SU-DHL-6 (cell line): ENCODE measurements at regions not wholly inside any gene's neighbourhood (a gene's known extent, or its start where the extent isn't known, plus 50 kb on each side); places are given as distances from the start of the nearest gene placed in this dataset.

ENCODE experiments used
- H2AFZ ChIP-seq: fragments of 200-600 bp; sonication (generic); 2 replicates; pipeline ENCODE4 v1.6.1; 2014; ENCODE audit warnings: low read depth, mild to moderate bottlenecking, moderate library complexity, mixed read lengths, antibody characterized with exemption, low read length; ENCODE audit not compliant: severe bottlenecking
- H3F3A ChIP-seq: fragments of 200-600 bp; shearing (Covaris generic); 2 replicates; pipeline ENCODE4 v1.6.0; 2016; ENCODE audit warnings: antibody characterized with exemption, mild to moderate bottlenecking; ENCODE audit not compliant: insufficient read depth
- H3K27ac ChIP-seq: fragments of 200-600 bp; sonication (generic); 2 replicates; pipeline ENCODE4 v1.5.1; 2016; ENCODE audit warnings: low read depth, mild to moderate bottlenecking, low read length, moderate library complexity, mixed read lengths
- H3K27me3 ChIP-seq: fragments of 200-600 bp; sonication (generic), shearing (Covaris generic); 2 replicates; pipeline ENCODE4 v1.6.0; 2014; ENCODE audit warnings: mild to moderate bottlenecking, low read length
- H3K36me3 ChIP-seq: fragments of 200-600 bp; sonication (generic); 2 replicates; pipeline ENCODE4 v1.6.1; 2014; ENCODE audit warnings: mild to moderate bottlenecking, low read length, mixed read lengths
- H3K4me2 ChIP-seq: fragments of 300-600, 200-600 bp; shearing (Covaris generic), sonication (generic); 2 replicates; pipeline ENCODE4 v1.6.0; 2014; ENCODE audit warnings: low read length, low read depth, mild to moderate bottlenecking; ENCODE audit not compliant: poor library complexity, severe bottlenecking
- H3K4me3 ChIP-seq: fragments of 200-600 bp; sonication (generic); 2 replicates; pipeline ENCODE4 v1.5.1; 2014; ENCODE audit warnings: antibody characterized with exemption, low read length, mild to moderate bottlenecking, mixed read lengths; ENCODE audit not compliant: insufficient read depth, poor library complexity, severe bottlenecking
- H3K79me2 ChIP-seq: fragments of 200-600 bp; sonication (generic); 2 replicates; pipeline ENCODE4 v1.6.1; 2014; ENCODE audit warnings: mild to moderate bottlenecking, low read length, moderate library complexity; ENCODE audit not compliant: insufficient read depth
- H3K9ac ChIP-seq: fragments of 200-600 bp; sonication (generic); 2 replicates; pipeline ENCODE4 v1.7.0; 2014; ENCODE audit warnings: mild to moderate bottlenecking, low read length
- H3K9me2 ChIP-seq: fragments of 200-600 bp; sonication (generic); replicated peaks from 2 replicates; pipeline ENCODE4 v1.6.1; 2014; ENCODE audit warnings: low read length; ENCODE audit not compliant: insufficient read depth
- H3K9me3 ChIP-seq: fragments of 200-600 bp; sonication (generic); 2 replicates; pipeline ENCODE4 v1.6.1; 2014; ENCODE audit warnings: low read length, mixed read lengths; ENCODE audit not compliant: insufficient read depth
- H4K20me1 ChIP-seq: fragments of 200-600 bp; sonication (generic); 2 replicates; pipeline ENCODE4 v1.6.1; 2014; ENCODE audit warnings: low read depth, mild to moderate bottlenecking, antibody characterized with exemption, low read length, moderate library complexity, mixed read lengths
- EZH2phosphoT487 ChIP-seq: fragments of 200-600 bp; sonication (generic), shearing (Covaris generic); conservative IDR thresholded peaks from 2 replicates; pipeline ENCODE4 v1.6.1; 2018; ENCODE audit warnings: mild to moderate bottlenecking, antibody characterized with exemption, low read length, moderate library complexity, mixed read lengths
- TF ChIP-seq, protein P1 (sequence below): fragments of 200-600 bp; sonication (generic); IDR thresholded peaks from one replicate; pipeline ENCODE4 v1.5.1; 2017; ENCODE audit warnings: antibody characterized with exemption, mild to moderate bottlenecking, low read length, moderate library complexity; ENCODE audit not compliant: insufficient read depth, poor library complexity, severe bottlenecking

- Histone ChIP-seq H4K20me1 (no peaks in the 10 kb centered on the region), H3K27me3 (no peaks in the 10 kb centered on the region), H3K9me2 (no peaks in the 10 kb centered on the region), H3K9ac (no peak overlapping the region), H3K79me2 (no peaks in the 10 kb centered on the region), H2AFZ (no peak overlapping the region), H3K4me3 (no peak overlapping the region), H3F3A (peaks cover 24% of the 10 kb centered on the region), H3K9me3 (no peaks in the 10 kb centered on the region), H3K4me2 (peak overlapping the region; percentile 14), H3K27ac (peak overlapping the region; percentile 92; the same call in 1 of the 2 replicates), H3K36me3 (no peaks in the 10 kb centered on the region)
- TF ChIP-seq EZH2phosphoT487: no peak
- TF ChIP-seq, protein P1, sequence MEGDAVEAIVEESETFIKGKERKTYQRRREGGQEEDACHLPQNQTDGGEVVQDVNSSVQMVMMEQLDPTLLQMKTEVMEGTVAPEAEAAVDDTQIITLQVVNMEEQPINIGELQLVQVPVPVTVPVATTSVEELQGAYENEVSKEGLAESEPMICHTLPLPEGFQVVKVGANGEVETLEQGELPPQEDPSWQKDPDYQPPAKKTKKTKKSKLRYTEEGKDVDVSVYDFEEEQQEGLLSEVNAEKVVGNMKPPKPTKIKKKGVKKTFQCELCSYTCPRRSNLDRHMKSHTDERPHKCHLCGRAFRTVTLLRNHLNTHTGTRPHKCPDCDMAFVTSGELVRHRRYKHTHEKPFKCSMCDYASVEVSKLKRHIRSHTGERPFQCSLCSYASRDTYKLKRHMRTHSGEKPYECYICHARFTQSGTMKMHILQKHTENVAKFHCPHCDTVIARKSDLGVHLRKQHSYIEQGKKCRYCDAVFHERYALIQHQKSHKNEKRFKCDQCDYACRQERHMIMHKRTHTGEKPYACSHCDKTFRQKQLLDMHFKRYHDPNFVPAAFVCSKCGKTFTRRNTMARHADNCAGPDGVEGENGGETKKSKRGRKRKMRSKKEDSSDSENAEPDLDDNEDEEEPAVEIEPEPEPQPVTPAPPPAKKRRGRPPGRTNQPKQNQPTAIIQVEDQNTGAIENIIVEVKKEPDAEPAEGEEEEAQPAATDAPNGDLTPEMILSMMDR: no peak
Measured at GRCh38 chr12:14238221-14238792, 127.2 kb upstream of the ATF7IP start.

DNA sequence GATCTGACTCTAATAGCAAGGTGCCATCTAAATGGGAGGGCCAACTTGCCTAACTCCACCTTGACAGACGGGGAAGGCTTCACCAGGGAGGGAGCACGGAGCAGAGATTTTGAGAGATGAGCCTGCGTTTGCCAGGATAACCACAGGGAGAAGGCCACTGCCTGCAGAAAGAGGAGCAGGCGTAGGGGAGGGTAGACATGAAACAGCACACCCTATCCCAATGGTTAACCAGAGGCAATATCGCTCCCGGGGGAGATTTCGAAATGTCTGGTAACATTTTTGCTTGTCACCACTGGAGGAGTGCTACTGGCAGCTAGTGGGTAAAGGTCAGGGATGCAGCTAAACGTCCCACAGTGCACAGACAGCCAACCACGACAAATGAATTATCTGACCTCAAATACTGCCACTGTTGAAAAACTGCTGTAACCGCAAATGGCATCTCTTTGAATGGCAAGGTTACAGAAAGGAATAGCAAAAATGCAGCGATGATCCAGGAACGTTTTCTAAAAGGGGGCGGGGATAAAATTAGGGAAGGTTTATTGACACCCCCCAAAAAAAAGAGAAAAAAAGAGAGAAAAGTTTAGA lies 126.0 kb upstream of the ATF7IP start:
- Histone ChIP-seq H3K4me3 (no peak overlapping the region), H3K36me3 (no peaks in the 10 kb centered on the region), H3K4me2 (peak overlapping the region; percentile 69), H2AFZ (peak overlapping the region; percentile 86), H3K9me2 (no peaks in the 10 kb centered on the region), H4K20me1 (no peaks in the 10 kb centered on the region), H3F3A (peaks cover 24% of the 10 kb centered on the region), H3K9me3 (no peaks in the 10 kb centered on the region), H3K27me3 (no peaks in the 10 kb centered on the region), H3K9ac (peak overlapping the region; percentile 55), H3K79me2 (no peaks in the 10 kb centered on the region), H3K27ac (peak overlapping the region; percentile 92)
- TF ChIP-seq EZH2phosphoT487: no peak
- TF ChIP-seq, protein P1: no peak

DNA sequence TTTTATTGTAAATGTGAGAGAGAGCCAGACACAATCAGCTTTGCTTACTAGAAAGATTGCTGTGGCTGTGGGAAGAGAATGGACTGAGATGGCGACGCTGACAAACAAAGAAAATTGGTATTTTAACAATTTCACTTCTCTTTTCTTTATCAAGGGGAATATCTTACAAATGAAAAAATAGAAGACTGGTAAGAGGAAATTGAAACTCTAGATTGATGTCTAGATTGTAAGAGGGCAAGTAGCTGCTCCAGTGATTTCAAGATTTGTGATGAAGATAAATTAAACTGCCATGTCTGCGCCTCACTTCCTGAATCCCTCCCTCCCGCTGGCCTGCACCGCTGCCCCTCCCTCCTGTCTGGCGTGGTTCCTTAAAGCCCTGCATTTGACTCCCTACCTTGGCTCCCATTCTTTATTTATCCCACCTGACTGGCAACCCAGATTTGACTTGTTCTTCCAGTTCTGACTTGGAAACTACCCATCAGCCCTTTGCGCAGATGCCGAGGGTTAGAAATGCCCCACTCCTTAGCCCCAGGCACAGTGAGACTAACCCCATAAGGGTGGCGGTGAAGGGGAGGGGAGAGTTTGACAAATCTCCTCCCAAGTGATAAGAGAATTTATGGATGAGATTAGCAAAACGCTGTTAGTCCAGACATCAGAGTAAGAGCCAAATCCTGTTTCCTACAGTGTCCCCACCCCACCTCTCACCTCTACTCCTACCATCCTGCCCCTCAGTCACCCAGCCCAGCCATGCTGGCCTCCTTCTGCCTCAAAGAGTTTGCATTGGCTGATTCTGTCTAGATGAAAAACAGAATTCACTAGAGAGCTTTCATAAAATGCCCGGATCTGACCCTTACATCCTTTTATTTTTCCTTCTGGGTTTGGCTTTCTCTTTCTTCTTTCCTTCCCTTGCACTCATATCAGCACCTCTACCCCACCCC lies 125.3 kb upstream of the ATF7IP start:
- no peaks in the 10 kb centered on the region for H3K27me3 ChIP-seq
- H3K4me3 ChIP-seq: peak overlapping the region; percentile 32
- H3K79me2 ChIP-seq: no peaks in the 10 kb centered on the region
- no peaks in the 10 kb centered on the region for H3K36me3 ChIP-seq
- H4K20me1 ChIP-seq: no peaks in the 10 kb centered on the region
- TF ChIP-seq, protein P1: no peak
- no peak for TF ChIP-seq EZH2phosphoT487
- no peaks in the 10 kb centered on the region for H3K9me3 ChIP-seq
- H3K9me2 ChIP-seq: no peaks in the 10 kb centered on the region
- peak overlapping the region; percentile 55 for H3K9ac ChIP-seq
- H3K4me2 ChIP-seq: peak overlapping the region; percentile 69
- peak overlapping the region; percentile 92 for H3K27ac ChIP-seq
- peaks cover 24% of the 10 kb centered on the region for H3F3A ChIP-seq
- H2AFZ ChIP-seq: peak overlapping the region; percentile 86
